H1 (cell line): ENCODE measurements at regions not wholly inside any gene's neighbourhood (a gene's known extent, or its start where the extent isn't known, plus 50 kb on each side); places are given as distances from the start of the nearest gene placed in this dataset.

Experiments
- CTCF ChIA-PET: fragments of 300-600 bp; sonication (Branson Sonifier 250); formaldehyde crosslinking; loops from one replicate; lab custom pipeline; 2021; ENCODE audit not compliant: partially characterized antibody; lab: Charles Lee
- POLR2A ChIA-PET: fragments of 300-600 bp; sonication (Branson Sonifier 250); formaldehyde crosslinking; loops from one replicate; lab custom pipeline; 2021; ENCODE audit warnings: inconsistent platforms; ENCODE audit not compliant: partially characterized antibody; lab: Charles Lee
- DNase-seq, 2 experiments: peaks; one replicate each; pipeline versions ENCODE4 v3.0.0 to v3.0.0-alpha.2; 2010 to 2022; ENCODE audit warnings: low spot score in 2 of 2, low read depth in 1 of 2, mixed read lengths in 1 of 2
- FAIRE-seq: peaks from 2 replicates; lab custom pipeline; 2011; peaks lifted over from hg19 to GRCh38; lab: Jason Lieb, UNC
- H2AFZ ChIP-seq: 2 replicates; pipeline ENCODE4 v1.8.1; 2012; ENCODE audit warnings: low read length, inconsistent platforms
- H2AK5ac ChIP-seq: 2 replicates; pipeline ENCODE4 v1.6.1; 2013; ENCODE audit warnings: low read depth, low read length
- H2BK120ac ChIP-seq: replicated peaks from 2 replicates; pipeline ENCODE3; 2013; ENCODE audit warnings: low read depth, low read length, inconsistent platforms
- H2BK12ac ChIP-seq: 2 replicates; pipeline ENCODE4 v1.6.1; 2013; ENCODE audit warnings: low read depth, low read length
- H2BK15ac ChIP-seq: 2 replicates; pipeline ENCODE4 v1.6.1; 2013; ENCODE audit warnings: low read length
- H2BK20ac ChIP-seq: 2 replicates; pipeline ENCODE4 v1.6.1; 2013; ENCODE audit warnings: low read length
- H2BK5ac ChIP-seq: 2 replicates; pipeline ENCODE4 v1.6.1; 2013; ENCODE audit warnings: low read depth, low read length
- H3K14ac ChIP-seq: 2 replicates; pipeline ENCODE4 v1.6.1; 2013; ENCODE audit warnings: inconsistent platforms; ENCODE audit not compliant: insufficient read length
- H3K18ac ChIP-seq: 2 replicates; pipeline ENCODE4 v1.6.1; 2013; ENCODE audit warnings: low read length; ENCODE audit errors: extremely low read depth
- H3K23ac ChIP-seq: 2 replicates; pipeline ENCODE4 v1.6.1; 2013; ENCODE audit warnings: inconsistent platforms; ENCODE audit not compliant: insufficient read length
- H3K23me2 ChIP-seq: 2 replicates; pipeline ENCODE4 v1.6.1; 2013; ENCODE audit warnings: low read depth, low read length
- H3K27ac ChIP-seq: 2 replicates; pipeline ENCODE4 v1.6.1; 2011; ENCODE audit warnings: low read depth, low read length, inconsistent platforms
- H3K27me3 ChIP-seq, 4 experiments: replicated peaks in 1 of 4; 1 replicate in 1 of 4; 2 replicates in 3 of 4; pipeline versions ENCODE4 v1.6.1 to v1.8.1; 2011 to 2013; ENCODE audit warnings: low read length in 3 of 4, mild to moderate bottlenecking in 3 of 4, inconsistent platforms in 2 of 4, mixed read lengths in 2 of 4, moderate library complexity in 1 of 4; ENCODE audit not compliant: control insufficient read depth in 3 of 4, insufficient read depth in 3 of 4; ENCODE audit errors: extremely low read depth in 1 of 4
- H3K36me3 ChIP-seq, 4 experiments: 2 replicates each; pipeline versions ENCODE4 v1.6.1 to v1.8.1; 2011 to 2013; ENCODE audit warnings: mild to moderate bottlenecking in 4 of 4, low read length in 3 of 4, moderate library complexity in 2 of 4, control low read depth in 1 of 4, inconsistent platforms in 1 of 4; ENCODE audit not compliant: insufficient read depth in 4 of 4, control insufficient read depth in 2 of 4
- H3K4ac ChIP-seq: replicated peaks from 2 replicates; pipeline ENCODE3; 2013; ENCODE audit warnings: low read length, low read depth, mixed read lengths, inconsistent platforms; ENCODE audit not compliant: insufficient read length
- H3K4me1 ChIP-seq, 4 experiments: replicated peaks in 1 of 4; 1 replicate in 1 of 4; 2 replicates in 3 of 4; pipeline versions ENCODE4 v1.6.1 to v1.8.1; 2011 to 2013; ENCODE audit warnings: low read length in 3 of 4, inconsistent platforms in 2 of 4, mixed read lengths in 1 of 4; ENCODE audit not compliant: insufficient read depth in 4 of 4, control insufficient read depth in 3 of 4
- H3K4me2 ChIP-seq, 2 experiments: 2 replicates each; pipeline versions ENCODE4 v1.6.1 to v1.8.1; 2011 to 2013; ENCODE audit warnings: low read depth in 2 of 2, low read length in 2 of 2, control low read depth in 1 of 2, inconsistent platforms in 1 of 2, mild to moderate bottlenecking in 1 of 2; ENCODE audit not compliant: insufficient read depth in 1 of 2
- H3K4me3 ChIP-seq, 4 experiments: fragments of 200-600, 300-600 bp in 1 of 4; sonication (generic), shearing (Covaris generic), sonication (Bioruptor Twin) in 1 of 4; 2 replicates each; pipeline versions ENCODE4 v1.5.1 to v1.8.1; 2011 to 2016; ENCODE audit warnings: low read length in 4 of 4, low read depth in 3 of 4, control low read depth in 2 of 4, inconsistent platforms in 2 of 4, mild to moderate bottlenecking in 2 of 4, mixed read lengths in 1 of 4, moderate library complexity in 1 of 4; ENCODE audit not compliant: insufficient read depth in 2 of 4; ENCODE audit errors: extremely low read depth in 1 of 4
- H3K56ac ChIP-seq: replicated peaks from 2 replicates; pipeline ENCODE3; 2013; ENCODE audit warnings: low read depth, mild to moderate bottlenecking, mixed read lengths, low read length, inconsistent platforms; ENCODE audit not compliant: insufficient read length
- H3K79me1 ChIP-seq: 2 replicates; pipeline ENCODE4 v1.6.1; 2013; ENCODE audit warnings: low read depth, low read length, control low read depth
- H3K79me2 ChIP-seq, 2 experiments: 2 replicates each; pipeline versions ENCODE4 v1.6.1 to v1.8.1; 2012 to 2013; ENCODE audit warnings: low read length in 2 of 2, mild to moderate bottlenecking in 2 of 2, inconsistent platforms in 1 of 2; ENCODE audit not compliant: insufficient read depth in 2 of 2, control insufficient read depth in 1 of 2
- H3K9ac ChIP-seq, 4 experiments: replicated peaks in 1 of 4; 1 replicate in 1 of 4; 2 replicates in 3 of 4; pipeline versions ENCODE4 v1.6.1 to v1.8.1; 2011 to 2013; ENCODE audit warnings: low read depth in 3 of 4, low read length in 3 of 4, control low read depth in 2 of 4, mild to moderate bottlenecking in 2 of 4, moderate library complexity in 2 of 4, inconsistent platforms in 1 of 4; ENCODE audit errors: extremely low read depth in 1 of 4
- H3K9me3 ChIP-seq, 2 experiments: 2 replicates each; pipeline versions ENCODE4 v1.6.1 to v1.8.1; 2012 to 2013; ENCODE audit warnings: mild to moderate bottlenecking in 2 of 2, moderate library complexity in 2 of 2, control low read depth in 1 of 2, inconsistent platforms in 1 of 2, low read depth in 1 of 2, low read length in 1 of 2, mixed read lengths in 1 of 2; ENCODE audit not compliant: insufficient read depth in 2 of 2
- H4K20me1 ChIP-seq, 2 experiments: replicated peaks in 1 of 2; 2 replicates each; pipeline versions ENCODE3 to v1.8.1; 2011 to 2013; ENCODE audit warnings: inconsistent platforms in 2 of 2, low read length in 2 of 2, mild to moderate bottlenecking in 1 of 2; ENCODE audit not compliant: insufficient read depth in 2 of 2, control insufficient read depth in 1 of 2
- H4K5ac ChIP-seq: 2 replicates; pipeline ENCODE4 v1.6.1; 2013; ENCODE audit warnings: low read length, low read depth, mixed read lengths, inconsistent platforms; ENCODE audit not compliant: insufficient read length
- H4K8ac ChIP-seq: 2 replicates; pipeline ENCODE4 v1.8.0; 2013; ENCODE audit warnings: mild to moderate bottlenecking, moderate library complexity, low read length, inconsistent platforms; ENCODE audit not compliant: insufficient read depth; ENCODE audit errors: extremely low read depth
- H4K91ac ChIP-seq: replicated peaks from 2 replicates; pipeline ENCODE3; 2013; ENCODE audit warnings: low read length, mixed read lengths, inconsistent platforms; ENCODE audit not compliant: insufficient read length
- CREB1 ChIP-seq: IDR thresholded peaks from 2 replicates; pipeline ENCODE4 v1.6.1; 2012; ENCODE audit warnings: inconsistent platforms
- CTBP2 ChIP-seq: IDR thresholded peaks from 2 replicates; pipeline ENCODE4 v1.7.0; 2011; ENCODE audit warnings: borderline replicate concordance, mild to moderate bottlenecking, moderate library complexity, mixed read lengths, low read length; ENCODE audit not compliant: insufficient read depth, insufficient read length
- EGR1 ChIP-seq: IDR thresholded peaks from 2 replicates; pipeline ENCODE4 v1.6.1; 2011; ENCODE audit warnings: low read depth, low read length, borderline replicate concordance
- FOSL1 ChIP-seq: IDR thresholded peaks from 2 replicates; pipeline ENCODE4 v1.6.1; 2011; ENCODE audit warnings: mild to moderate bottlenecking, low read depth, low read length, moderate library complexity; ENCODE audit not compliant: insufficient read depth
- KDM1A ChIP-seq: fragments of 200-600, 300-600 bp; sonication (generic); IDR thresholded peaks from 2 replicates; pipeline ENCODE4 v1.7.1; 2016; ENCODE audit warnings: mild to moderate bottlenecking, low read length, borderline replicate concordance
- NANOG ChIP-seq: IDR thresholded peaks from 2 replicates; pipeline ENCODE4 v1.6.1; 2011; ENCODE audit warnings: low read length, low read depth, mild to moderate bottlenecking, inconsistent platforms; ENCODE audit not compliant: insufficient read depth, poor library complexity, severe bottlenecking
- POU5F1 ChIP-seq: IDR thresholded peaks from 2 replicates; pipeline ENCODE4 v1.6.1; 2011; ENCODE audit warnings: low read depth, mild to moderate bottlenecking, low read length, moderate library complexity
- RBBP5 ChIP-seq: IDR thresholded peaks from 2 replicates; pipeline ENCODE4 v1.7.1; 2012; ENCODE audit warnings: low read depth, mild to moderate bottlenecking, inconsistent platforms, low read length, moderate library complexity, borderline replicate concordance
- RXRA ChIP-seq: IDR thresholded peaks from 2 replicates; pipeline ENCODE4 v1.6.1; 2011; ENCODE audit warnings: low read depth, mild to moderate bottlenecking, low read length, moderate library complexity; ENCODE audit not compliant: insufficient read depth
- SIN3A ChIP-seq, 2 experiments: IDR thresholded peaks in 1 of 2; conservative IDR thresholded peaks in 1 of 2; 2 replicates each; pipeline ENCODE4 v1.6.1; 2011 to 2012; ENCODE audit warnings: low read length in 2 of 2, improper control_type of control experiment in 1 of 2, low read depth in 1 of 2, mild to moderate bottlenecking in 1 of 2
- SIX5 ChIP-seq: IDR thresholded peaks from 2 replicates; pipeline ENCODE4 v1.6.1; 2011; ENCODE audit warnings: mild to moderate bottlenecking, low read depth, low read length
- TAF7 ChIP-seq: optimal IDR thresholded peaks from 2 replicates; pipeline ENCODE3; 2011; ENCODE audit warnings: low read depth, mild to moderate bottlenecking, inconsistent platforms, low read length, moderate library complexity, borderline replicate concordance
- USF2 ChIP-seq: IDR thresholded peaks from 2 replicates; pipeline ENCODE4 v1.6.1; 2011; ENCODE audit warnings: low read length, improper control_type of control experiment
- ZNF274 ChIP-seq: IDR thresholded peaks from 2 replicates; pipeline ENCODE4 v1.7.0; 2012; ENCODE audit warnings: low read length, borderline replicate concordance; ENCODE audit errors: extremely low read depth
- WGBS, 2 experiments: shearing (Covaris generic) in 1 of 2; methylation state at CpG; one replicate each; pipeline versions ENCODE4 v1.1.6 to v1.1.7; 2013 to 2015; ENCODE audit warnings: low lambda C conversion rate in 2 of 2, mixed read lengths in 2 of 2, inconsistent platforms in 1 of 2, low coverage in 1 of 2, missing lambda C conversion rate in 1 of 2; ENCODE audit not compliant: insufficient replicate concordance in 2 of 2, insufficient coverage in 1 of 2, insufficient read length in 1 of 2; ENCODE audit errors: extremely low coverage in 1 of 2, missing lambda C conversion rate in 1 of 2; 5-methylcytosine and 5-hydroxymethylcytosine counted together

DNA sequence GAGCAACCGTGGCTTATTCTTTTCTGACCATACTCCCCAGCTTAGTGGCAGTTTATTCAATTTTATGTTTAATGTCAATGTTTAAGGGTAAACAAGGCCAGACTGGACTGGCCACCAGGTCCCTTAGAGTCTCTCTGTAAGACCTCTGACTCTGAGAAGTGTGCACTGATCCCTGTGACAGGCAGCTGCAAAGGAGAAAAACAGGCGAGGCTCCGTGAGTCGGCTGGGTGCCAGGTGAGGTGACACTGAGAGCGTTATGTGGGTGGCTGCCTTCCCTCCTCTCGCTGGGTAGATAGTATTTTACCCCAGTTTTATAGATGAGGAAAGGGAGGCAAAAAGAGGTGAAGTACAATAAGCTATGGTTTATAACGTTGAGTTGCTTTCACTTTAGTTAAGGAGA lies 139.4 kb upstream of the HDAC4 start:
- no peak for FAIRE-seq
- CTCF ChIA-PET, result no interaction called here
- Histone ChIP-seq H3K23ac (no peak overlapping the region), H3K4me3 (no peak overlapping the region), H4K20me1 (no peaks in the 10 kb centered on the region), H2AK5ac (no peak overlapping the region), H2AFZ (no peak overlapping the region), H3K4me2 (no peak overlapping the region), H4K5ac (no peak overlapping the region), H3K4me1 (no peaks in the 10 kb centered on the region), H2BK12ac (no peak overlapping the region), H3K4ac (no peak overlapping the region), H3K27me3 (no peaks in the 10 kb centered on the region), H3K79me2 (no peaks in the 10 kb centered on the region), H3K9me3 (peaks cover 0 to 4% of the 10 kb centered on the region in 2 experiments; a peak in 1 of 4 replicates), H4K91ac (no peak overlapping the region), H3K27ac (no peak overlapping the region), H3K9ac (no peak overlapping the region), H2BK20ac (no peak overlapping the region), H2BK5ac (no peak overlapping the region), H3K23me2 (no peaks in the 10 kb centered on the region), H3K18ac (no peak overlapping the region), H3K79me1 (no peaks in the 10 kb centered on the region), H2BK15ac (no peak overlapping the region), H2BK120ac (no peak overlapping the region), H4K8ac (no peak overlapping the region), H3K14ac (no peak overlapping the region), H3K36me3 (no peaks in the 10 kb centered on the region), H3K56ac (no peak overlapping the region)
- no peak for DNase-seq
- WGBS, 2 experiments, result 95% methylated on average over 7 of the region's 7 CpGs; no CpG with 5 or more reads in 1 of the 2 experiments
- POLR2A ChIA-PET, result no interaction called here
- no peak for TF ChIP-seq CREB1
- no peak for TF ChIP-seq EGR1
- TF ChIP-seq FOSL1, result no peak
- TF ChIP-seq NANOG, result no peak
- TF ChIP-seq KDM1A, result no peak
- TF ChIP-seq USF2, result no peak
- TF ChIP-seq CTBP2, result no peak
- no peak for TF ChIP-seq RXRA
- no peak for TF ChIP-seq SIN3A (conservative IDR thresholded peaks at IDR 0.05 in 1 of 2, IDR thresholded peaks at IDR 0.05 in 1 of 2; ENCODE audit: low read depth in 1 of 2, low read length in 2 of 2)
- TF ChIP-seq TAF7, result no peak
- no peak for TF ChIP-seq ZNF274
- TF ChIP-seq RBBP5, result no peak
- no peak for TF ChIP-seq SIX5
- TF ChIP-seq POU5F1, result no peak
